Activated CD4-positive, alpha-beta T cell treated with anti-CD3 and anti-CD28 coated beads, Interleukin-10, Interleukin-2, amounts not matched to agents 100 ng/mL and 50 ng/mL, durations not matched to agents 16 hours and 8 hours (primary cell): ENCODE measurements at regions not wholly inside any gene's neighbourhood (a gene's known extent, or its start where the extent isn't known, plus 50 kb on each side); places are given as distances from the start of the nearest gene placed in this dataset.

Experiments used
- DNase-seq: peaks from one replicate; pipeline ENCODE4 v3.0.0-alpha.2; 2020

DNA sequence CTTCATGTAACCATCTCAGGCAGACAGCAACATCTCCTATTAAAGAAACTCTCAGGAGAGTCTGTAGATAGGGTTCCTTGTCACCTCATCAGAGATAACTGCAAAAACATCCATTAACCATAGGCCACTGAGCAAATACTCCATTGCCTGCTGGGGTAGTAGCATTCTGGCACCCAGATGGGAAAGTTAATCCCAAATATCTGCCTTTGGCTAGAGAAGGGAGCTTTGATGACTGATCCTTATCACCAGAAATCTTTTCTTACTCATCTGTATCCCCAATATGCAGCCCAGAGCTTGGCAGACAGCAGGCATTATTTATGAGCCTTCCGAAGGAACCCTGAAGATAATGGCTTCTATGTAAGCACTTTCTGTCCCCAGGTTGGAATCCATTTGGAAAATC is 173.1 kb downstream of the MFSD1 start:
- DNase-seq = no peak

DNA sequence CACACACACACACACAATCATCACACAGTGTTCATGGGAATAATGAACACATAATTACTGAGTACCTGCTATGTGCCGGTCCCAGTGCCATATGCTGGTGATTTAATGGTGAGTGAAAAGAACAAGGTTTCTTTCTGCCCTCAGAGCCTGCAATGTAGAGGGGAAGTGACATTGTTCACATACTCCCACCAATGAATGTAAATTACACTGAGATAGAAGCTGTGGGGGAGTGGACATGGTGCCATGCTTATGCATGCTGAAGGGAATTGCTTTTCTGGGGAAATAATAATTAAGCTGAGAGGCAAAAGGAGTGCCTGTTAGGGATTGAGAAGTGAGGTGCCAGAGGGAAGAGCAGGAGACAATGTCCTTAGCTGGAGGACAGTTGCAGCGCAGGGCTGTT is 175.1 kb downstream of the MFSD1 start:
- no peak for DNase-seq

DNA sequence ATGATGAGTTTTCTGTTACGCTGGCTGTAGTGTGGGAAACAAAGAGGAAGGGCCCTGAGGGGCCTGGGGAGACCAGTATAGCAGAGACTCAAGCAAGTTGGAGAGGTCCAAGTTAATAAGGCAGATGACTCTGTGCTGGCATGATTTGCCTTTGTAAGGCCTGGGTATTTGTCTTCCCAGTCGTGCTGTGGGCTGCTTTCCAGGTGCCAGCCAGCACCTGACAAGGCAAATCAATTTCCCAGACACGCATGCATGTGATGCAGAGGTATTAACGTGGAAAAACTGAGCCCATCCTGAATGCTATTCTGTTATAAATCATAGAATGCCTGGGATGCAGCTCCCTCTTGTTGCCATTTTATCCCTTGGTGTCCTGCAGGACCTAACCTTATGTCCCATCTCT is 175.6 kb downstream of the MFSD1 start:
- DNase-seq = no peak

DNA sequence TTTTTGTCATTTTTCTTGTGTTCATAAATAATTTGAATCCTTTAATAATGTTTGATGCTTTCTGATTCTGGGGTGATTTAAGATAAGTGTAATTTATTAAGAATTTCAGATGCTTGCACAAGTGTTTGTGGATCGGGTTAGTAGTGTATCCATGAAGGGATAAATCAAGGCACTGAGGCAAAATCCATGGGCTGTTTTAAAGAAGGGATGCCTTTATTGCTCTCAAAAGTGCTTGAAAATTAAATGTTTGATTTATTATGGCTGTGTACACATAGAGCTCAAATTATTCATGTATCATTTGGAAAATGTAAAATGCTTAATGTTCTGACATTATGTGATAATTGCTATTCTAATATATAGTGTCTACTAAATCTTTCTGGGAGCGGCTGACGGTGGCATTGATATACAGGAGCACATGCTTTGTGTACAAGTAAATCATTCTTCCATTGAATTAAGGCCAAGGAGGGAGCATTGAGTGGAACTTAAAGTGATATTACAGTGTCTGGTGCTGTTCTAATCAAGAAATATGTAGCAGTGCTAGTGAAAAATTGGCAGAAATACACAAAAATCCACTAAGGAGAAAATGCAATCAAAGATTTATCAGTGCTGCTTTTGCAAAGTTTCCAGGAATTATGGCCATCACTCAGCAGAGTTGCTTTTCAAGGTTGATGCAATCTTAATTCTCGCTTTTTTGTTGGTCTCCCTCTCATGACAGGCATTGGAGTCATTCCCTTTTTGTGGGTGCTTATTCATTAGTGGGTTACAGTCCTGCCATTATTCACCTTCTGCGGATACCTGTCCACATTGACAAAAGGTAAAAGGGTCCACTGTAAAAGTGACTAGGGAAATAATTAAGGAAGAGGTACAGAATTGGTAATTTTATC is 181.6 kb downstream of the MFSD1 start:
- DNase-seq = no peak

DNA sequence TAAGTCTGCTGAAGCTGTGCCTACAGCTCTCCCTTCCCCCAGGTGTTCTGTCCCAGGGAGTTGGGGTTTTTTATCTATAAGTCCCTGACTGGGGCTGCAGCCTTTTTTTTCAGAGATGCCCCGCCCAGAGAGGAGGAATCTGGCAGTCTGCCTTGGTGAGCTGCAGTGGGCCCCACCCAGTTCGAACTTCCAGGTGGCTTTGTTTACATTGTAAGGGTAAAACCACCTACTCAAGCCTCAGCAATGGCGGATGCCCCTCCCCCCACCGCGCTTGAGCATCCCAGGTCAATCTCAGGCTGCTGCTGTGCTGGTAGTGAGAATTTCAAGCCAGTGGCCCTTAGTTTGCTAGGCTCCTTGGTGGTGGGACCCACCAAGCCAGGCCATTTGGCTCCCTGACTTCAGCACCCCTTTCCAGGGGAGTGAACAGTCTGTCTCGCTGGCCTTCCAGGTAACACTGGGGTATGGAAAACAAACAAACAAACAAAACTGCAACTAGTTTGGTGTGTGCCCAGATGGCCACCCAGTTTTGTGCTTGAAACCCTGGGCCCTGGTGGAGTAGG is 189.4 kb downstream of the MFSD1 start:
- DNase-seq = no peak

DNA sequence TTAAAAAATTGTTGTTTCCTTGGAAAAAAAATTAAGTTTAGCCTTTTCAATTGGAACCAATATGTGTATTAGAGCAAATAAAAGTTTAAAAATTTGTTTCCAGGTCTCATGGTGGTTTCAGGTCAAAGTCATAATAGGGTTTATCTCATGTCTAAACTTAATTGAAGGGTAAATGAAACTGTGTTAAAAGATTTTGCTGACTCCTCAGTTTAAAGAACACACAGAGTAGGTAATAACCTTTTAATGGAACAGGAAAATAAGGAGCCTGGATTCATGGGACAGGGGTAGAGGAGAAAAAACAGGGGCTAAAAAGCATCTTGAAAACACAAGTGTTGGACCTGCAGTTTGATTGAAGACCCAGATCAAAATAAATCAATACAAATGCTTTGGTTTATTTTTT is 190.6 kb downstream of the MFSD1 start:
- DNase-seq = no peak

DNA sequence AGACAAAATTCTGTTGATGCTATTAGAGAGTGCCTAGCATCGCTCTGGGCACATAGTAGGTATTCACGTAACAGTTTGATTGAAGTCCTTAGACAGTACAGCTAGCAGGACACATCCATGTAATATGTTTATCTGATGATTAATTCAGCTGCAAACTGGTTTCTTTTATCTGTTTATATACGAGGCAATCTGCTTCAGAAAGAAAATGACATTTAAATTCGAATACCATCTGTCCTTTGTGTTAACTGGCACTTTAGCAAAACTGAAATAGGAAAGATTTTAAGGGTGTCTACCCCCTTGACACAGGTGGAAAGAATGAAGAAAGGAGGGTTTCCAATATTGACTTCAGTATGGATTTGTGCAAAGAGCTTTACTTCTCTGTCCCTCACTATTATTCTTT is 192.5 kb downstream of the MFSD1 start:
- DNase-seq = no peak

DNA sequence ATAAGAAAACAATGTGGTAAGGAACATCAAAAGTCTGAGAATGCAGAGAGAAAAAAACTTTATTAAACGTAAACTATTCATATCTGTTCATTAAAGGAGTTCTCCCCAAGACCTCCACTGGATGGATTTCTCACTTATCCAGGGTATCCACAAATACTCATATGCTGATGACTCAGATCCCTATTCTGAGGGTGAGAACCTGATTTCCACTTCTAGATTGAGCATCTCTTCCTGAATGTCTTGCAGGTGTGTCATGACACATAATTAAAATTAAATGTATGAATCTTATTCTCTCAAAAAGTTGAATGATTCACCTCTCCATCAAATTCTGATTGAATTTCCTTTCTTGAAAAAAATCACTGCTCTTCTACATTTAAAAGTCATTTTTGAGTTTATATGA is 199.9 kb downstream of the MFSD1 start:
- DNase-seq = no peak

DNA sequence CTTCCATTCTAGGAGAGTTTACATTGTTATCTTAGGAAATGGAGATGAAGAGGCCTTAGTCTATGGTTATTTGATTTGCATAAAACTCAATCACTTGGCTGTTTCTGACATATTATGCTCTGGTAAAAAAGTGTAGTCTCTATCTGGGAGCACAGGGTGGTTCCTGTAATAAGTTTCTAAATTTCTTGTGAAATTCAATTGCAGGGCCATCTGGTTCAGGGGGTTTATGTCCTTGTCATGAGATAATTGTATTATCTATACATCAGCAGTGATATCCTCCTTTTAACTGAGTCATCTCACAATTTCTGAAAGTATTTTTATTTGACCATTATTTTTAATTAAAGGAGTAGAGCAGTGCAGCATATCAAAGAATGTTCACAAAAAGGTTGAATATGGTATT is 203.3 kb downstream of the MFSD1 start:
- DNase-seq = no peak

DNA sequence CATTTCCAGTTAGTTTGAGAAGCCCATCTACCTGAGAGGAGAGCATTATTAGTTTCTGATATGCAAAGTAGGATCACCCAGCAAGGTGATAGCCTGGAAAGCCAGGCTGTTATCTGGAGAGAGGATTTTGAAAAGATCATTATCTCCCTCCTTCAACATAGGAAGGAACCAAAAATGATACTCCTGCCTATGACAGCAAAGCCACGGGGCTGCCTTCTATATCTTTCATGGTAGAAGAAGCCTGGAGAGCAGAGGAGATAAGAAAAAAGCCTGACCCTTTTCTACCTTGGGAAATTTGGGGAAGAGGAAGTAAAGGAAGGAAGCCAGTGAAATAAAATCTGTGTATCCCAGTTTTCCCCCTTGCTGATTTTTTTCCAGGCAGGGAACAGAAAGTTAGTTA is 205.5 kb downstream of the MFSD1 start:
- no peak for DNase-seq

DNA sequence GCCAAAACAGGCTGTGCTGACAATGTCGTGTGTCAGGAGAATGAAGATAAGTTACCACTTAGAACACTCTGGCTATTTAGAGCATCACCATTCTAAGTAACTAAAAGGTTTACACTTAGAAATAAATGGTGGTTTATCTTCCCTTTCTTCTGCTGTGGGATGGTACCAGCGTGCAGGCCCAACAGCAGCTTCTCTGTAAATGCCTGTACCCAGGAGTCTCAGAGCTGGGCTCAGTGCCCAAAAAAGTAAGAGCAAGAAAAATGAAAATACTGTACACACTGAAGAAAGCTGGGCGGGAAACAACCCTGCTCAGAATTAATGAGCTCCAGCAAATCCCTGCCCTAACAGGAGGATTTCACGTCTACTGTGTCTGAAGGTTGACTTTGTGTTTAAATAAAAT is 206.5 kb downstream of the MFSD1 start:
- DNase-seq = no peak

DNA sequence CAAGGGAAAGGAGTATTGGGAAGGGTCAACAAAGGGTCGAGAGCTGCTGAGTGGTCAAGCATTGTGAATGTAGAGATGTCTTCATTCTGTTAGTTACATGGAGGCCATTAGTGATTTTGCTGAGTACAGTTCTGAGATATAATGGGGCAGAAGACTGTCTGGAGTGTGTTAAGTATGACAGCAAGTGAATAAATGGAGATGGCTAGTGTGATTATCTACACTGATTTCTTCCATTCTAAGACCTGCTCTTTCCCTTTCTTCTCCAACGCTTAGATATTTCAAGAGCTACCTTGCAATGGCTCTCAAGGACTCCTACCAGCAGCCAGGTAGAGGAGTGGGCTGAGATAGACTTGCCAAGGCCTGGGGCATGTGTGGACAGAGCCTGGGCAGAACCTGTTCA is 216.5 kb downstream of the MFSD1 start:
- no peak for DNase-seq

DNA sequence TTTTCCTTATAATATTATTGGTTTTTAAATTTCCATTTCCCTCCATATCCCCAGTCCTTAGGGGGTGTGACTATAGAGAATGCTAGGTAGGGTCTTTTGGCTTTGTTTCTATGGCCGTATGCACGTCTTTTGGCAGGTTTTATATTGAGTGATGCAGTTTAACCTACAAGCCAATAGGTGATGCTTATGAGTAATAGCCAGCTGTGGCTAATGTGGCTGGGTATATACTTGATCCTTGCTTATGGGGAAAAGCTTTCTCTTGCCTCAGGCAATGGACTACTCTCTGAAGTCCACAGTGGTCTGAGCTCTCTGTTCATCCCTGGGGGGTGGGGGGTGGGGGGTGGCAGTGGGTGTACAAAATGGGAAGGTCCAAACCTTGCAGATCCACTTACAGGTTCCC is 223.9 kb downstream of the MFSD1 start:
- DNase-seq = no peak

DNA sequence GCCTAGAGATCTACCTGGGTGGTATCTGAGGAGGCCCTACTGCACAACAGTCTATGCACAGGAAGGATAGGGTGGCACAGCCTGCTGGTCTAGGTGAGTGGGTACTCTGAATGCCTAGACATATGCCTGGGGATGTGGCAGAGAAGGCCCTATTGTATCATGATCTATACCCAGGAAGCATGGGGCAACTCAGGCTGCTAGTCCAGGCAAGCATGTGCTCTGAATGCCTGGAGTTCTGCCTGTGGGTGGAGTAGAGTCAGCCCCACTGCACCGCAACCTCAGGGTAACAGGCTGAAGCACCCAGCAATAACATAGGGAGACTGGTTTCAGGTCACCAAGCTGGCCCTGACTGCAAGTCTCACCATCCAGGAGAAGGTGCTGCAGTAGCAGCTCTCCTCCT is 224.7 kb downstream of the MFSD1 start:
- no peak for DNase-seq

DNA sequence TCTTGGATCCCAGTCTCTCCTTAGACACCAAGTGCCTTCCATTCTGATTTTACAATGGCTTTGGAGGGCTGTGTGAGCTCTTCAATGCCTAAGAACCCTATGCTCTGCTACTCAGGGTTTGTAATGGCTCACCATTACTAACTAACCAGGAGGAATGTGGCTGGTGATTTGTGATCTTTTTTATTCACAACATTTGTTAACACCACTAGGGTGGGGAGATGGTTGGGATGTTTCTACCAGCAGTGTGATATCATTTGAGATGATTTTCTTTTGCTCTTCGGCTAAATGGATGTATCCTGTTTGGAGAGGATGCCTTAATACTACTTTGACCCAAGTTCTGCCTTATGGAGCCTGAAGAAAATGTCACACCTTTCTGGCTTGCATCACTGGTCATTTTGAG is 226.9 kb downstream of the MFSD1 start:
- DNase-seq = no peak

DNA sequence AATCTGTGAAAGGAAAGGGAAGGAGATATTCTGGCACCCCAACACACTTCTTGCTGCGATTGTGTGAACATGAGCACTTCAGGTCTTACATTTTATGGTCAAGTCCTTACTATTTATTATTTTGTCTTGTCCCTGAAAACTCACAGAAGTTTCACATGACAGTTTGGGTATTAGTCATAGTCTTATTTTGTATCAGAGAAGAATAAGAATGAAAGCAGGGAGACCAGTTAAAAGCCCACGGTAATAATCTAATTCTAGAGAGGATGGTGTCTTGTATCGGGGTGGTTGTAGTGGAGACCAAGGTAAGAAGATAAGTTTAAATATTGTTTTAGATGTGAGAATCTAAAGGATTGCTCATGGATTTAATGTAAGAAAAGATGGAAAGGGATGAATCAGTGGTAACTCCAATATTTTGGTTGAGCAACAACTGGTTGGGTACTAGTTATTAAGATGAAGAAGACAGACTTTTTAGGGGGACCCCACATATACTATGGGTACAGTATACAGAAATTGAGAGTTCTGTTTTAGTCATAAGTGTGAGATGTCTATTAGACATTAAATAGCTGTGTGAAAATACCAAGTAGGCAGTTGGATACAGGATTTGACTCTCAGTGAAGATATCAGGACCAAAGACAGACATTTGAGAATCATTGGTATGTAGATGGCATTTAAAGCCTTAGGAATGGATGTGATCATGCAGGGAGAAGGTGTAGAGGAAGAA is 227.6 kb downstream of the MFSD1 start:
- DNase-seq = peak; percentile 20

DNA sequence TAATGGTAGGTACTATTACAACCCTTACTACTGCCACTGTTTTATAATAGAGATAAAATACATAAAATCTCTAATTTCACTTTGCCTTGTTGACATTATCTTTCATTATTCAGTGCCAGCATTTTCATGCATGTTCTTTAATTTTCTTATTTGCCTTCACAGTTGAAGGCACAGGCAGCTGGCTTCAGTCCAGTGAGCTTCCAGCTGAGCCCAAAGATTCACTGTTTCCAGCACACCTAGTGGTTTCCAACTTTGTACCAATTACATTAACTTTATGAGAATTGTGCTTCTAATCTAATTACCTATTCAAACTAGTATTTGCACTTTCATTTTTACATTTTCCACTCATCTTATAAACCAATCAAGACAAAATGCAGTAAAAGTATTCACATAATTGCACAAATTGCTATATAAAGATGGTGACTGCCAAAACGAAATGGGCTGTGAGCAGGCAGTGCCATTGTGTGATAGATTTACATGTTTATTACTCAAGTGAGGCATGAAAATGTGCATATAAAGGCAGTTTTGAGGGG is 228.3 kb downstream of the MFSD1 start:
- DNase-seq = no peak

DNA sequence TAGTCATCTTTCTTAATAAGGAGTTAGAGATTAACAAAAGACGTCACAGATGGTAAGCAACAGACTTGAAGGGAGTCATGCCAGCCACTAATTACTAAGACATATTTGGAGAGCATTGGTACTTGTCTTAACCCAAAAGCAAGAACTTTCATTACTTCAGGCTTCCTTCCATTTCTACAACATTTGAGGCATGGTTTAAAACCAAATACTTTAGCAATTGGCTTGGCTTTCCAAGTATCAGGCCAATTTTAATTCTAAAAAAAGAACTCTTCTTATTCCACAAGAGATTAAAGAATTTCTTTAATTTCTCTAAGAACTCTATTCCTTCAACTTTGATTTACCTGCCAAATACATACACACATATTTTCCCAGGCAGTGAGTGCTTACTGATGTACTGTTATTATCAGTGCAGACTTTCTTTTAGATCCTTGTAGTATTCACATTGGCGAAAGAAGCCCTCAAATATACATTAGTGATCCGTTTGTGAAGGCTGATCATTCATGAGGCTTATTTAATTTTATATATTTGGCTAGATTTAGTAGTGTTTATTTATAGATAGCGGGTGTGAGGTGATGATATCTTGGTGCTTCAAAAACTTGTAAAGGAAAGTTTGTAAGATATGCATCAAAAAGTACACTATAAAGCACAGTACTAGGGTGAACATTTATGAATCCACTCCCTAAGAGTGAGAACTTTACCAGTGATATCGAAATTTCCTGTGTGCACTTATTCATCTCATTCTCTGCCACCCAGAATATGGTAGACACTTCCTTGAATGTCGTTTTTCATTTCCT is 229.2 kb downstream of the MFSD1 start:
- no peak for DNase-seq

DNA sequence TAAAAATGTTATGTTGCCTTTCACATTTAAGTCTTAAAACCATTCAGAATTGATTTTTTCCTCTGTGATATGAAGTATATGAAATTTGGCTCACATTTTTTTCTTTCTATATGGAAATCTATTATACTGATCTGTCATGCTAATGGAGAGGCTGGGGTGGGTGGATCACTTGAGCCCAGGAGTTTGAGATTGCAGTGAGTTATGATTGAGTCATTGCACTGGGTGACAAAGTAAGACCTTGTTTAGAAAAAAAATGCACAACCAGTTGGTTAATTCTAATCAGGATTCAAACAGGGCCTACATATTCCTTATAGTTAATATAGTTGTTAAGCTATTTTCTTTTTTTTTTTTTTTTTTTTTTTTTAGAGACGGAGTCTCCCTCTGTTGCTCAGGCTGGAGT is 230.5 kb downstream of the MFSD1 start:
- no peak for DNase-seq

DNA sequence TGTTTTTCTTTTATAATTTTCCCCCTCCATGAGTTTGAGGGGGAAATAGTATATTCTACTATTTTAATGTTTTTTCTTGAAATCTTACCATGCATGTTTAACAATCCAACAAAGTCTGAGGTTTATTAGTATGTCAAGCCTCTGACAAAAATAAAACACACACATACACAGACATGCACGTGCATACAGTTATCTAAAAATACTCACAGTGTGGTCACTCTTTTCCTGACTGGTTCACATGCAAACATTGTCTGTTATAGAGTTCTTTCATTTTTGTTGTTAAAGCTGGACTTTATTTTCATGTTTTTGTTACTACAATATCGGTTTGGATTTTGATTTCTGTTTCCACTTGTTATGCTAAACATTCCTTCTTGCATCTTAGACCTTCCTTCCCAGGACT is 236.6 kb downstream of the MFSD1 start:
- no peak for DNase-seq

DNA sequence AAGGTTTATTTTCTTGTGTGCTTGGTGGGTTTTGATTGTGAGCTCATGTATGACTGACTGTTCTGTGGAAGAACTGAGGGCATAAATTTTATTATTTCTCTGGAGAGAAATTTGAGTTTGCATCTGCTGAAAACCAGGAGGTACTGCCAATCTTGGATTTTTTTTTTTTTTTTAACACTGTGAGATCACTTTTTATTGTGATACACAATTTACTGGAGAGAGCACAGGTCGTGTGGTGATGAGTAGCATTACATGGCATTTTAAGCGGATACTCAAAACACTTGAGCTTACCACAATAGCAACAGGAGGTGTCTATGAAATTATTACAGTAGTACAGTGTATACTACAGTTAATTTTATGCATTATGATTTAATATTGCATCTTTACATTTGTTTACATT is 237.4 kb downstream of the MFSD1 start:
- DNase-seq = no peak

DNA sequence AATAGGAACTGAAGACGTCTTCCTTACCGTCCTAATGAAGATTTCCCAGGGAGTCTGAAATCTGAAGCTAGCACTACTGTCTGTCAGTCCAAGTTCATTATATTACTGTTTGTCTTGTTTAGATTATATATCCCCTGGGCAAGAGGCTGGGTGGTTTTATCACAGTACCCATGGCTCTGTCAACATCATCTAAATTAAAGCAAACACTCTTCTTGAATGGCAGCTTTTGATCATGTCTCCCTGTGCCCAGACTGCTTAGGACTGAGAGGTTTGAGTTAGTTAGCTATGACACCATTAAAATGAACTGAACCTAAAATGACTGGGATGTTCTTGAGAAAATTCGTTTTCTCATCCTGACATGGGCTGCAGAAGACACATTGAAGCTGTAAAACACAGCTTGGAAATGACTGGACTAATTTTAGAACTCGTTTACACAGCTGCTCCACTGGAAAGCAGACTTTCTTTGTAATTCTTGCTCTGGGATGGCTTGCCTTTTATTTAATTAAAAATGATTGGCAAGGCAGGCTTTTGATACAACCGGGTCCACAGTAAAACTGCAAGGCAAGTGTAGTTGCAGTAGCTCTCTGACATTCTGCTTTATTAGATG is 243.5 kb downstream of the MFSD1 start:
- no peak for DNase-seq

DNA sequence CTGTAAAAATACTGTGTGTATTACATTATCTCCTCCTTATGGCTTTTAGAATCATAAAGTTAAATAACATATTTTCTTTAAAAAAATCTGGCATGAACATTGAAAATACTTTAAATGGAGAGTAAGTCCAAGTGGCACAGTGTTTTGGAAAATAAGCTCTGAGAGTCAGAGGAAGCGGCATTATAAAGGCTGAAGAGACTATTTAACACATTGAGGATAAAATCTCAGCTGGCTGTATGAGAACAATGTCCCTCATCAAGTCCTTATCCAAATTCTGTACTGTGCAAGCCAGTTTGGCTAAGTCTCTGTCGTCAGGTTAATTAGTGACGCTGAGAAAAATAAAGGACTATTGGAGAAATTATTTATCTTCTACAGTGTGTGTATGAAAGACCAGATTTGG is 245.5 kb downstream of the MFSD1 start:
- DNase-seq = no peak
